Type B pancreatic cell (in vitro differentiated cells): ENCODE measurements at regions not wholly inside any gene's neighbourhood (a gene's known extent, or its start where the extent isn't known, plus 50 kb on each side); places are given as distances from the start of the nearest gene placed in this dataset.

Source experiments
- DNase-seq: peaks from one replicate; pipeline ENCODE4 v3.0.0; 2021; ENCODE audit warnings: mixed read lengths; ENCODE audit not compliant: unreplicated experiment; ENCODE audit errors: extremely low spot score
- H3K27ac Mint-ChIP-seq: 2 replicates; pipeline ENCODE4 v1.8.0; 2021; ENCODE audit warnings: mild to moderate bottlenecking, mixed read lengths
- H3K27me3 Mint-ChIP-seq: 2 replicates; pipeline ENCODE4 v1.8.0; 2021; ENCODE audit warnings: mixed read lengths
- H3K36me3 Mint-ChIP-seq: 2 replicates; pipeline ENCODE4 v1.8.0; 2021; ENCODE audit warnings: mixed read lengths
- H3K4me1 Mint-ChIP-seq: one replicate; pipeline ENCODE4 v1.8.0; 2021; ENCODE audit warnings: mixed read lengths; ENCODE audit not compliant: unreplicated experiment
- H3K4me3 Mint-ChIP-seq: 2 replicates; pipeline ENCODE4 v1.8.0; 2021; ENCODE audit warnings: mild to moderate bottlenecking, mixed read lengths
- H3K9me3 Mint-ChIP-seq: 2 replicates; pipeline ENCODE4 v1.8.0; 2021; ENCODE audit warnings: mixed read lengths
- TF ChIP-seq, protein P1 (sequence below): fragments of 200-600 bp; sonication (generic); conservative IDR thresholded peaks from 2 replicates; pipeline ENCODE4 v1.5.0; 2021; ENCODE audit warnings: antibody characterized with exemption, mild to moderate bottlenecking

DNA sequence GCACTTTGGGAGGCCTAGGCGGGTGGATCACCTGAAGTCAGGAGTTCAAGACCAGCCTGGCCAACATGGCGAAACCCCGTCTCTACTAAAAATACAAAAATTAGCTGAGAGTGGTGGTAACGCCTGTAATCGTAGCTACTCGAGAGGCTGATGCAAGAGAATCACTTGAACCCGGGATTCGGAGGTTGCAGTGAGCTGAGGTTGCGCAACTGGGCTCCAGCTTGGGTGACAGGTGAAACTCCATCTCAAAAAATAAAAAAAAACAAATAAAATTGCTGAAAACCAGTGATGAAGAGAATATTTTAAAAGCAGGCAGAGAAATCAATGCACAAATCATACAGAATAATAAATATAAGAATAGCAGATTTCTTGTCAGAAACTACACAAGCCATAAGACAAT is 129.3 kb downstream of the SLIT2 start:
- Mint-ChIP-seq H3K4me1 (peaks cover 4% of the 10 kb centered on the region), H3K27me3 (no peaks in the 10 kb centered on the region), H3K4me3 (no peak overlapping the region)

DNA sequence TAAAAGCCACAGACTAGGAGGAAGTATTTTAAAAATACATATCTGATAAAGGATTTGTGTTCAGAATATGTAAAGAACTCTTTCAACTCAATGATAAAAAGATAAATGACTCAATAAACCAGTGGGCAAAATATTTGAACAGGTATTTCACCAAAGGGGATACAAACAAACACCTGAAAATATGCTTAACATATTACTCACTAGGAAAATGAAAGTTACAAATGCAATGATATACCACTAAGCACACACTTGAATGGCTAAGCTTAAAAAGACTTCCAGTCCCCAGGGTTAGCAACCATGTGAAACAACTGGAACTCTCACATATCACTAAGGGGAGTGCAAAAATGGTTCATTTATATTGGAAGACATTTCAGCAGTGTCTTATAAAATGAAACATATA is 131.6 kb downstream of the SLIT2 start:
- H3K4me3 Mint-ChIP-seq: no peak overlapping the region
- TF ChIP-seq, protein P1, sequence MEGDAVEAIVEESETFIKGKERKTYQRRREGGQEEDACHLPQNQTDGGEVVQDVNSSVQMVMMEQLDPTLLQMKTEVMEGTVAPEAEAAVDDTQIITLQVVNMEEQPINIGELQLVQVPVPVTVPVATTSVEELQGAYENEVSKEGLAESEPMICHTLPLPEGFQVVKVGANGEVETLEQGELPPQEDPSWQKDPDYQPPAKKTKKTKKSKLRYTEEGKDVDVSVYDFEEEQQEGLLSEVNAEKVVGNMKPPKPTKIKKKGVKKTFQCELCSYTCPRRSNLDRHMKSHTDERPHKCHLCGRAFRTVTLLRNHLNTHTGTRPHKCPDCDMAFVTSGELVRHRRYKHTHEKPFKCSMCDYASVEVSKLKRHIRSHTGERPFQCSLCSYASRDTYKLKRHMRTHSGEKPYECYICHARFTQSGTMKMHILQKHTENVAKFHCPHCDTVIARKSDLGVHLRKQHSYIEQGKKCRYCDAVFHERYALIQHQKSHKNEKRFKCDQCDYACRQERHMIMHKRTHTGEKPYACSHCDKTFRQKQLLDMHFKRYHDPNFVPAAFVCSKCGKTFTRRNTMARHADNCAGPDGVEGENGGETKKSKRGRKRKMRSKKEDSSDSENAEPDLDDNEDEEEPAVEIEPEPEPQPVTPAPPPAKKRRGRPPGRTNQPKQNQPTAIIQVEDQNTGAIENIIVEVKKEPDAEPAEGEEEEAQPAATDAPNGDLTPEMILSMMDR: no peak
- H3K36me3 Mint-ChIP-seq: peaks cover 4% of the 10 kb centered on the region
- H3K27ac Mint-ChIP-seq: no peak overlapping the region
- no peak for DNase-seq
- H3K27me3 Mint-ChIP-seq: no peaks in the 10 kb centered on the region
- no peaks in the 10 kb centered on the region for H3K9me3 Mint-ChIP-seq
- H3K4me1 Mint-ChIP-seq: no peaks in the 10 kb centered on the region

More for the DNA sequence above, 129.3 kb downstream of the SLIT2 start:
- Mint-ChIP-seq H3K9me3 (no peaks in the 10 kb centered on the region), H3K27ac (no peak overlapping the region), H3K36me3 (peaks cover 4% of the 10 kb centered on the region)
- TF ChIP-seq, protein P1: no peak
- no peak for DNase-seq

DNA sequence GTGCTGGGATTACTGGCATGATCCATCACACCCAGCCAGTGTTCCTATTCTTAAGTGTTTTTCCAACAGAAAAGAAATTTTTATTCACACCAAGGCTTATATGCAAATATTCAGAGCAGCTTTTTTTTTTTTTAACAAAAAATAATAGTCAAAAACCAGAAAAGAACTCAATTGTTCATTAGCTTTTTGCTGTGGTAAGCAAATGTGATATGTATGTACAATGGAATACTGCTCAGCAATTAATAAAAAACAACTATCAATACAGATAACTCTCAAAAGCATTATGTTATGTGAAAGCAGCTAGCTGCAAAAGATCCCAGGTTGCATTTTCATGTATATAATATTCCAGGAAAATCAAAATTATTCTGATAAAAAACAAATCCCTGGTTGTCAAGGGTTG is 132.3 kb downstream of the SLIT2 start:
- Mint-ChIP-seq H3K9me3 (no peaks in the 10 kb centered on the region), H3K27ac (no peak overlapping the region), H3K36me3 (peaks cover 4% of the 10 kb centered on the region), H3K27me3 (no peaks in the 10 kb centered on the region), H3K4me1 (no peaks in the 10 kb centered on the region), H3K4me3 (no peak overlapping the region)
- TF ChIP-seq, protein P1: no peak
- no peak for DNase-seq

DNA sequence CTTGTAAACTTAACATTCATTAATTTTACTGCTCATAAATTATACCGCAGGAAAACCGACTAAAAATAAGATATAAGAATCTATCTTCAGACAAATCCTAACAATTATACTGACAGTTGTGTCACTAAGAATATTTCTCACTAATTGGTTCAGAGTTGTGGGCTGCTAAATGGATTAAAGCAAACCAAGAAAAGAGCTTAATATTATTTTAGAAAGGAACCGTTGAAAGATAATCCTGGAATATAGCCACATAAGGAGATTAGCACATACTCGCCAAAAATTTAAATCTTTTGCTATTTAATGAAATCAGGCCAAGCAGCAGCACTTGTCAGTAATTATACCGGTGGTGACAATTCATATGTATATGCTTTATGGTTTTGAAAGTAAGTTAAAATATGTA is 132.8 kb downstream of the SLIT2 start:
- no peak overlapping the region for H3K4me3 Mint-ChIP-seq
- no peaks in the 10 kb centered on the region for H3K27me3 Mint-ChIP-seq
- TF ChIP-seq, protein P1: no peak
- H3K27ac Mint-ChIP-seq: no peak overlapping the region
- no peaks in the 10 kb centered on the region for H3K9me3 Mint-ChIP-seq
- H3K4me1 Mint-ChIP-seq: no peaks in the 10 kb centered on the region
- no peak for DNase-seq
- peaks cover 4% of the 10 kb centered on the region for H3K36me3 Mint-ChIP-seq

DNA sequence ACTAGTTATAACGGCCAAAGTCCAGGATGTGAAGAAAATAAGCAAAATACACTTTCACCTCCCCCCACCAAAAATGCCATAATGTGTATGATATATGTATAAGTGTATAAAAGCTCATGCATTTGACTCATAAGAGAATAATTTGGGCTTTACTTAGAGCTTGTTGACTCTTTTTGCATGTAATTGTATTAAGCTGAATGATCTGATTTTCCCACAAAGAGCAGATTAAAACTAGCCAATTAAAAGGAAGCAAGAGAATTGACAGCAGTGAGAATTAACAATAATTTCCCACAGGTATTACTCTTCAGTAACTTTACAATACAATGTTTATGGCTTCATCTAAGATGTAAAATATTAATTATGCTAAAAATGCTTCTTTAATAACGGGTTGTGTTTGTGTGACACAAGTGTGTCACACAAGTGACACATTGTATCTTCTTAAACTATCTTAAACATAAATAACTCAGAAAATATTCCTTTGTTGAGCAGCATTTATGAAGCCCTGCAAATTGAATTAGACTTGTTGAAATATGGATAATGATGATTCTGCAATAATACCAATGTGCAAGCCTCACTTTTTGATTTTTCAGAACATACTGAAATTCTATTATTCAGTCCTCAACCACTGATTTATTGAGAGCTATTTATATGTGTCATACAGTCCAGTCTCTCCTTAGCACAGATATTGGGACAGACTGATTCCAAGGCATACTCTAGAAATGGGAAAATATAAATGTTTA is 134.5 kb downstream of the SLIT2 start:
- no peaks in the 10 kb centered on the region for H3K9me3 Mint-ChIP-seq
- no peaks in the 10 kb centered on the region for H3K36me3 Mint-ChIP-seq
- no peak for DNase-seq
- H3K27me3 Mint-ChIP-seq: no peaks in the 10 kb centered on the region
- H3K27ac Mint-ChIP-seq: no peak overlapping the region
- no peaks in the 10 kb centered on the region for H3K4me1 Mint-ChIP-seq
- no peak overlapping the region for H3K4me3 Mint-ChIP-seq
- TF ChIP-seq, protein P1: no peak
